ENCODE measurements at regions not wholly inside any gene's neighbourhood (a gene's known extent, or its start where the extent isn't known, plus 50 kb on each side); places are given as distances from the start of the nearest gene placed in this dataset.
A peak's percentile ranks its signal among the peaks of the same experiment; 100 is the strongest.

DNA sequence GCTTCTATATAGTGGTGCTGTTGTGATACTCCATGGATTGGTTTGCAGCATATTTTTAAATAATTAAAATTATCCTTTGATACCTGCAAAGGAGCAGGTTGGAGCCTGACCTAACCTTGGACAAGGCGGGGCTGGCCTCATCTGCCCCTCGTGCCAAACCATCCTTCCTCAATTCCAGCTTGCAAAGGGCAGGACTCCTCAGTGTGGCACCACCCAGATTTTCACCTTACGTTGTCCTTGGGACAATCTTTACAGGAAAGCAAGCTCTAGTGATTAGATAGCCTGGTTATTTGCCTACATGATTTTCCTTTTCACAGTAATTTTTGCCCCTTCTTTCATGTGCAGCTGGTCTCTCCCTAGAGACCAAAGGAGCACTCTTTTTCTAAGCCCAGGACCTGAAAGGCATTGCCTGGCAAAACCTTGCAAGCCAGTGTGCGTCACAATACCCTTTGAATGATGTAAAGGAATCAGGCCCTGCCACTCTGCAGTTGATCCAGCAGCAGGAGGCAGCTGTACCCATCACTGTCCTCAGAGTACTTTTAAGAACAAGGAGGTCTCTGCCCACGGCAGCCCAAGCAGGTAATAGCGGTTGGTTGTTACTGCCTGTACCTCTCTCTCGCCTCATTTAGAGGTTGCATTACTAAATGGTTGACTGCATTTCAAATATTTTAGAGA, 99.4 kb downstream of the ADSS2 start:
- DNase-seq = no peak

DNA sequence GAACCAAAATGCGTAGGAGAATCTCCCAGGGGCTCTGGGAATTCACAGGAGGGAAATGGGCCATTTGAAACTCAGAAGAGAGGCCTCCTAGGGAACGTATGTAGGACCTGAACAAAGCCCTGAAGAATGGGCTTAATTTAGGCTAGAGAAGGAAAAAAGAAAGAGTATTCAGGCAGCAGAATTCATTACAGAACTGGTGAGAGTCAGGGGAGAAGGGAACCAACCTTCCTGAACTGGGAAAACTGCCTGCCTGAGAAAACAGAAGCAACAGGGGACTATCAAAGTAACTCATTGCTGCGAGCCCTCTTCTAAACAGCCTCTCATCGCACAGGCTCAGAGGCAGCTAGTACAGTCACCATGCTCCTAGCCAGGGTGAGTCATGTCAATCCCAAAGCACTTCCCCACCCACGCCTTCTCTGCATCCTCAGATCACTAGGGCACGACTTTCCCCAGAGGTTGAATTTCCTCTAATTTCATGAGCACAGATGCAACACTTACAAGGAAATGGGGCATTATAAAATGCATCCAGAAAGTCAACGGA, 98.1 kb downstream of the ADSS2 start:
- DNase-seq = peak; percentile 25

DNA sequence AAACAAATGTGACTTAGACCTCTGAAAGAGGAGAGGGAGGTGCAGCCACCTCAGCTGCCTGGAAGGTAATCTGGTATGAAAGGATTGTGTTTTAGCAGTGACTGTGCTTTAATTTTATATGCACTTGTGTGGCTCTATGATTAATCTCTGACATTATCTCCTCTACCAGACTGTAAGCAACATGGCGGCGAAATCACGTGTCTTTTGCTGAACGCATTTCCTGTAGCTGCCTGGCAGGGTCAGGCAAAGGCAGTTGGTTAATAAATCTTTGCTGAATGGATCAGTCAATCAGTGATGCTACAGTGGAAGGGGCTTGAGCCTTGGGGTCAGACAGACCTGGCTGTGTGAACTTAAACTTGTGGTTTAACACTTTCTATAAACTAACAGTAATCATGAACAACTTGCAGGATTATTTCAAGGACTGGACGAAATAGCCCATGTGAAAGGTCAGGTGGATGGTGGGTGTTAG, 96.9 kb downstream of the ADSS2 start:
- no peak for DNase-seq

GRCh38 chr1:244356376-244356775, 95.3 kb downstream of the ADSS2 start:
- no peak for DNase-seq

Measured in CD4-positive, alpha-beta T cell treated with Interleukin-4 for 4 hours (primary cell).